SJCRH30 (cell line): ENCODE measurements at regions not wholly inside any gene's neighbourhood (a gene's known extent, or its start where the extent isn't known, plus 50 kb on each side); places are given as distances from the start of the nearest gene placed in this dataset.
"Not testable (repeated sequence)": the region's sequence is repeated elsewhere in the genome, so short reads cannot be mapped to it uniquely, and the experiment has no call there.

Source experiments
- DNase-seq, 2 experiments: peaks; one replicate each; pipeline ENCODE4 v3.0.0-alpha.2; 2015 to 2020
- H3K27ac ChIP-seq: fragments of 250-450 bp; sonication (Bioruptor Pico); 2 replicates; pipeline ENCODE4 v1.5.1; 2020; ENCODE audit warnings: mild to moderate bottlenecking, moderate library complexity
- H3K27me3 ChIP-seq: fragments of 250-450 bp; sonication (Bioruptor Pico); 2 replicates; pipeline ENCODE4 v1.5.1; 2020; ENCODE audit warnings: mild to moderate bottlenecking, moderate library complexity
- H3K36me3 ChIP-seq: fragments of 250-450 bp; sonication (Bioruptor Pico); 2 replicates; pipeline ENCODE4 v1.5.1; 2020; ENCODE audit warnings: mild to moderate bottlenecking, moderate library complexity
- H3K4me1 ChIP-seq: fragments of 250-450 bp; sonication (Bioruptor Pico); 2 replicates; pipeline ENCODE4 v1.5.1; 2020; ENCODE audit warnings: mild to moderate bottlenecking, moderate library complexity
- H3K4me3 ChIP-seq: fragments of 250-450 bp; sonication (Bioruptor Pico); 2 replicates; pipeline ENCODE4 v1.5.1; 2020; ENCODE audit warnings: mild to moderate bottlenecking, moderate library complexity
- H3K9me3 ChIP-seq: fragments of 250-450 bp; sonication (Bioruptor Pico); replicated peaks from 2 replicates; pipeline ENCODE4 v1.5.1; 2020; ENCODE audit warnings: mild to moderate bottlenecking, moderate library complexity

DNA sequence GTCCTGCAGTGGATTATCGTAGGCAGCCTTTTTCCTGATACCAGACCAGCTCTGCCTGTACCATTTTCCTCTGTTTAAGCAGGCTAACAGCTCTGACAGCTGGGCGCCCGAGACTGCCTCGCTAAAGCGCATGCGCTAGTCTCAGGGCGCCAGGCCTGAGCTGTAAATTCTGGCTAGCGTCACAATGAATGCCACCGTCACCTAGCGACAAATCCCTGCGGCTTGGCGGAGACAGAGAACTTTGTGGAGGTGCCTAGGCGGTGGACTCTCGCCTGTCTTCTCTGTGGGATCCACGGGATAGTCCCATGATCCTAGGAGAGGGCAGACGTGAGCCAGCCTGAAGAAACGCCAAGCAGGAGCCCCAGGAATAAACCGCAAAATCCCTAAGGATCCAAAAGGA, 573.9 kb downstream of the KCNJ18 start:
- Histone ChIP-seq H3K27ac (no peak overlapping the region), H3K27me3 (peaks cover 15% of the 10 kb centered on the region; the same call in 1 of the 2 replicates), H3K4me1 (no peaks in the 10 kb centered on the region), H3K9me3 (no peaks in the 10 kb centered on the region), H3K4me3 (no peak overlapping the region), H3K36me3 (no peaks in the 10 kb centered on the region)
- DNase-seq = no peak

GRCh38 chr17:22267019-22267418, 574.7 kb downstream of the KCNJ18 start:
- Histone ChIP-seq H3K36me3 (no peaks in the 10 kb centered on the region), H3K4me3 (no peak overlapping the region), H3K4me1 (no peaks in the 10 kb centered on the region), H3K27me3 (peaks cover 15% of the 10 kb centered on the region; the same call in 1 of the 2 replicates), H3K9me3 (no peaks in the 10 kb centered on the region), H3K27ac (no peak overlapping the region)
- DNase-seq = no peak

DNA sequence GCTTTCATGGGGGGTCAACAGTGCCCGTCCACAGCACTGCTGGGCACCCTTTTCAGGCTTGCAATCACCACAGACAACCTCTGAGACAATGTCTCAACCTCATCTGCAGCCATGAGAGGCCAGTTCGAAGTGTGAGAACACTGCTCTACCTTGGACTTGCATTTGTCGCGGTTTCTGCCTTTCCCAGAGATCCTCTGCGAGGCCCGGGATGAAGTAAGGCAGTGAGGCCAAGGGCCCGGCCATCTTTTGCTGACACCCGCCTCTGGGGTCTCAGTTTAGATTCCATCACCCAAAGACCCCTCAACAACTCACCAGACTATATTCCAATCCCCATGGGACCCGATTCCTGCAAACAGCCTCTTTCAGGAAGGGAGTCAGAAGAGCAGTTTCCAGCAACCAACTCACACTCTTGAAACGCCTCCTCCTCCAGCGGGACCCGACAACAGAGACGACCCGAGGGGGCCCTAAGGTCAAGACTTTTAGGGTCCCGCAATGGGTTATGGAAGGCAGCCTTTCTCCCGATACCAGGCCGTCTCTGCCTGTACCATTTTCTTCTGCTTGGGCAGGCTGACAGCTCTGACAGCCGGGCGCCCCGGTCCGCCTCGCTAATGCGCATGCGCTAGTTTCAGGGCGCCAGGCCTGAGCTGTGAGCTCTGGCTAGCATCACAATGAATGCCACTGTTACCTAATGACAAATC, 576.0 kb downstream of the KCNJ18 start:
- no peaks in the 10 kb centered on the region for H3K9me3 ChIP-seq
- no peaks in the 10 kb centered on the region for H3K4me1 ChIP-seq
- no peaks in the 10 kb centered on the region for H3K36me3 ChIP-seq
- no peak for DNase-seq
- no peak overlapping the region for H3K27ac ChIP-seq
- no peak overlapping the region for H3K4me3 ChIP-seq
- H3K27me3 ChIP-seq = peaks cover 18% of the 10 kb centered on the region

DNA sequence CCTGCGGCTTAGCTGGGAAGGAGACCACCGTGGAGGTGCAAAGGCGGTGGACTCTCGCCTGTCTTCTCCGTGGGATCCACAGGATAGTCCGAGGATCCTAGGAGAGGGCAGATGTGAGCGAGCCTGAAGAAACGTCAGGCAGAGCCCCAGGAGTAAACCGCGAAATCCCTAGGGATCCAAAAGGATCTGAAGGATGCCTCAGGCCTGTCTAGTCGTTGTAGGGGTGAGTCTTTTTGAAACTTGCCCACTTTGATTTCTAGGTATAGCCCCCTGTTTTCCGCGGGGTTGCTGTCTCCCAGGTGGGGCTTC, 576.5 kb downstream of the KCNJ18 start:
- Histone ChIP-seq H3K36me3 (no peaks in the 10 kb centered on the region), H3K27ac (no peak overlapping the region), H3K27me3 (peaks cover 23% of the 10 kb centered on the region), H3K9me3 (no peaks in the 10 kb centered on the region), H3K4me3 (no peak overlapping the region), H3K4me1 (no peaks in the 10 kb centered on the region)
- DNase-seq = no peak

DNA sequence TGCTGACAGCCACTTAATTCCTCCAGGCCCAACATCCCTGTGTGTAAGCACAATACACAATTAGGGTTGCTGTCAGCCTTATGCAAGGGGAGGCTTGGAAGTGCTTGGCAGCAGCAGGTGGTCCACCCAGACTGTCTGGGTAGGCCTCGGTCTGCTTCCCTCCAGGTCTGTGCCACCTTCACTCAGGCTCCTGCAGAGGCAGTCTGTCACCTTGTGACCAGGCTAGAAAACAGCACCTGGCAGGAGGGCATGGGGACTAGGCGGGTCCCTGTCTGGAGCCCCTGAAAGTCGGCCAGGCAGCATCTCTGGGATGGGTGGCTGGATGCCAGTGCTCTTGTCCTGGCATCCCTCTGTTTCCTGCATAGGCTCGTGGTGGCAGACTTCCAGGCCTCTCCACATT, 578.1 kb downstream of the KCNJ18 start:
- Histone ChIP-seq H3K9me3 (no peaks in the 10 kb centered on the region), H3K36me3 (no peaks in the 10 kb centered on the region), H3K4me3 (no peak overlapping the region), H3K27me3 (peaks cover 29% of the 10 kb centered on the region), H3K4me1 (no peaks in the 10 kb centered on the region), H3K27ac (no peak overlapping the region)
- DNase-seq = no peak

DNA sequence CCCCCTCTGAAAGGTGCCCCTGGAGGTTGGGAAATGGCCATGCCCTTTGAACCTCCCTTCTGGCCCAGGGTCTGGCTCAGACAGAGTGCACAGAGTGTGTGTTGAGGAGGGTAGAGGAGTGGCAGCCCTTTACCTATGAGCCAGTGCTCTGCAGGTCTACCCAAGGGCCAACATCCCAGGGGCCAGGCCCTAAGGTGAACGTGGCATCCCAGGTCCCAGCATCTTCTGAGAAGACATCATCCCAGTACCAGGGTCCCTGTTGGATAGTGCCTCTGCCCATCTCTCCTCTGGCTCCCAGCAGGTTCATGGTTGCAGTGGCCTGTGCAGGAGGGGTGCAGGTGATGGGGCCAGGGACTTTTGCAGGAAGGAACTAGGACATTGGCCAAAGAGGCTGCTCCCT, 578.5 kb downstream of the KCNJ18 start:
- not testable (repeated sequence) for DNase-seq, H3K9me3 ChIP-seq

DNA sequence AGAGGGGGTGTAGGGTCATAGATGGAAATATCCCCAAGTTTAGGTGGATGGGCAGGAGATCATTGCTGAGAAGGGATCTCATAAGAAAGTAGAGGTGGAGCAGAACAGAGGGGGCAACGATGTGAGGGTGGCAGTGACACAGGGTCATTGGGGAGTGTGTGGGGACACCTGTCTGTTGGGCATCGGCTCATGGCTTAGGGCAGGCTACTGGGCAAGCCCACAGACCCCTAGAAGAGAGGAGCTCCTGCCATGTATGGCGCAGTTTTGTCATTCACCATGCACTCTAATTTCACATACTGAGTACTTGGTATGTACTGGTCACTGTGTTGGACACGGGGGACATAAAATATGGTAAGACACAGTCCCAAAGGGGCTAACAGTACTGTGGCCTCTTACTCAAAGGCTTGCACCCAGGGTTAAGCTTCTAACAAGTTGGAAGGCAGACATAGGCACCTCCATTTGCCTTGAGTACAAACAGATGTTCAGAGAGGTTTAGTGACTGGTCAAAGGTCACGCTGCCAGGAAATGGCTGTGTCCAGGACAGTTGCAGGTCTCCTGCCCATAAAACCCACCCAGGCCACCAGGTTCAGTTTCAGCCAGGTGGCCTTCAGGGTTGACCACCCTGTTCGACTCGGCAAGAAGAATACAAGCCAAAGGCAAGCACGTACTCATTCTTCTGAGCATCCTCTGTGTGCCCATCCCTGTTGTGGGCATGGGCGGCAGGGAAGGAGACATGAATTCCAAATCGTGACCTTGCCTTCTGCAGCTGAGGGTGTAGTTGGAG, 580.2 kb downstream of the KCNJ18 start:
- Histone ChIP-seq H3K4me3 (no peak overlapping the region), H3K27me3 (peaks cover 28% of the 10 kb centered on the region), H3K36me3 (no peaks in the 10 kb centered on the region), H3K9me3 (no peaks in the 10 kb centered on the region), H3K27ac (no peak overlapping the region), H3K4me1 (no peaks in the 10 kb centered on the region)
- no peak for DNase-seq

More for the DNA sequence above, 578.5 kb downstream of the KCNJ18 start:
- H3K4me1 ChIP-seq, H3K27ac ChIP-seq, H3K36me3 ChIP-seq, H3K4me3 ChIP-seq: not testable (repeated sequence)
- peaks cover 28% of the 10 kb centered on the region for H3K27me3 ChIP-seq

GRCh38 chr17:22273308-22273707, 581.0 kb downstream of the KCNJ18 start:
- Histone ChIP-seq H3K4me3 (no peak overlapping the region), H3K4me1 (no peaks in the 10 kb centered on the region), H3K27me3 (peaks cover 22% of the 10 kb centered on the region), H3K9me3 (no peaks in the 10 kb centered on the region), H3K36me3 (no peaks in the 10 kb centered on the region), H3K27ac (no peak overlapping the region)
- DNase-seq = no peak

DNA sequence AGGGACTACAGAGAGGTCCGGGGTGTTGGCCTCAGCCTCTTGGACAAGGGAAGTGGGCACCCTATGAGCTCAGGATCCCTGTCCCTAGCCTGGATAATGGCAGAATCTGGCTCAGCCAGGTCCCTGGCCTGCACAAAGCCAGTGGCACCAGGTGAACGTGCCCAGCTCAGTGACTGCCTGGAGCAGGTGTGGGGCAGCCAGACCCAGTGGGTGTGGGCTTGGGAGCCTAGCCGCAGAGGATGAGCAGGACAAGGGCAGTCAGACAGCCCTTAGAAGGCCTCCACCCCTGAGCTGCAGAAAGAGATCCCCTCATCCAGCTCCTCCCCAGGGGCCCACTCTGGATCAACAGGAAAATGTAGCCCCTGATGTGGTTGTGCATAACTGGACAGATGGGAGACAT, 585.3 kb downstream of the KCNJ18 start:
- no peak overlapping the region for H3K27ac ChIP-seq
- no peak for DNase-seq
- H3K4me1 ChIP-seq = no peaks in the 10 kb centered on the region

DNA sequence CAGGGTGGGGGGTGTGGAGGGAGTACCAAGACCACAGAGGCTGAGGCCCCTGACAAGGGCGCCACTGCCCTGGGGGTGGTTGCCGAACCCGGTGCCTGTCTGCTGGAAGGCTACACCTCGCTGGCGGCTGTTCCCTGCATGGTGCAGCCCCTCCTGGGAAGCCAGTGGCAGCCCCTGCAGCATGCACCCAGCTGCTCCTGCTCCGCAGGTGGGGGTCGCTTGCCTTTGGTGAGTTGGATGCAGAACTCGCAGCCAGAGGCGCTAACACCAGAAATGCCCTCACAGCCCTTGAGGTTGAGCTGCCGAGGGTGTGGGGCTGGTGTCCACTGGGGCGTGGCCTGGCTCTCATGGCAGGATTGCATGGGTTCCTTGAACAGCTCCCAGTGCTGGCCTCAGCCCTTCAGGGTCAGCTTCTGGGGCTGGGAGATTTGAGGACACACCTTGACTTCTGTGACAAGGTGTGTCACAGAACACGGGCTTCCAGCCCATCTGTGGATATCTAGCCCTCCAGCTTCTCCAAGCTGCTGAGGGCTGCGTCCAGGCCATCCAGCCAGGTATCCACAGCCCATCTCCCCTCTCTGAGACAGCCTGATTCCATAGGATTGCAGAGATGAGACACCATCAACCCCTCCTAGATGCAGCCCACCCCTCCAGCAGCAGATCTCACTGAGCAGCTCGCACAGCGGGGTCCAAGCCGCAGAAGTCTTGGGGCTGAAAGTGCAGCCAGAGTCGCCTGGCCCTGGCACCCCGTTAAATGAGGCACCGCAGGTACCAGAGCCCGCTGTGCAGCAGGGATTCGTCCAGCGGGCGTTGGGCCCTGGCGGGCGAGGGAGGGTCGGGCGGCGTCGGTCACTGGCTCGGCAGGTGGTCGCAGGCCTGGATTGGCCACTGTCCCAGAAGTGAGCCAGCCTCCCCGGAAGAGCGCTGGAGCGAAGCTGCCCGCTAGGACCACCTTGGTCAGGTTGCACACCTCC, 586.3 kb downstream of the KCNJ18 start:
- no peaks in the 10 kb centered on the region for H3K4me1 ChIP-seq
- H3K27ac ChIP-seq = no peak overlapping the region
- no peak overlapping the region for H3K4me3 ChIP-seq
- no peaks in the 10 kb centered on the region for H3K9me3 ChIP-seq
- DNase-seq = peak in 1 of 2 experiments; percentile 12
- no peaks in the 10 kb centered on the region for H3K36me3 ChIP-seq
- peaks cover 12% of the 10 kb centered on the region; the same call in 1 of the 2 replicates for H3K27me3 ChIP-seq

More for the DNA sequence above, 585.3 kb downstream of the KCNJ18 start:
- no peaks in the 10 kb centered on the region for H3K9me3 ChIP-seq
- H3K36me3 ChIP-seq = no peaks in the 10 kb centered on the region
- H3K4me3 ChIP-seq = no peak overlapping the region
- peaks cover 18% of the 10 kb centered on the region for H3K27me3 ChIP-seq

- Histone ChIP-seq H3K9me3 (no peaks in the 10 kb centered on the region), H3K4me3 (no peak overlapping the region), H3K27me3 (peaks cover 8% of the 10 kb centered on the region; the same call in 1 of the 2 replicates), H3K36me3 (no peaks in the 10 kb centered on the region), H3K27ac (no peak overlapping the region), H3K4me1 (no peaks in the 10 kb centered on the region)
- DNase-seq = no peak
Measured at GRCh38 chr17:22286337-22287041, 594.2 kb downstream of the KCNJ18 start.

- not testable (repeated sequence) for H3K27ac ChIP-seq, DNase-seq, H3K36me3 ChIP-seq, H3K9me3 ChIP-seq, H3K4me1 ChIP-seq, H3K4me3 ChIP-seq
- peaks cover 26% of the 10 kb centered on the region for H3K27me3 ChIP-seq
Measured at GRCh38 chr17:22298484-22298951, 606.2 kb downstream of the KCNJ18 start.

DNA sequence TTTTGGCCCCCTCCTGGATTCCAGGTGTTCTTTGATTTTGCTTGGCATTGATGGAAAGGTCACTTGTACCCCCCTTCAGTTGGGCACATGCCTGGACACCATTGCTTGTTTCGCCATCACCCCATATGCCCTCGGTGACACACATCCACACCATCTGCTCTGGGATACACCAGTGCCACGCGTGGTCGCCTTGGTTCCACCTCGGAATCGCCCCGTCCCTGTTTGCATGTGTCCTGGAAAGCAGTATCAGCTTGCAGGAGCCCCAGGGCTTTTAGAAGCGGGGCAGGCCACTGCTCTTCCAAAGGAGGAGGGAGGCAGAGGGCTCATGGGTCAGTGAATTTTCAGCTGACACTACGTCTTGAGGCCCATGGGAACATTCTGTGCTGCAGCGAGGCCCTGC, 607.9 kb downstream of the KCNJ18 start:
- no peaks in the 10 kb centered on the region for H3K4me1 ChIP-seq
- H3K27me3 ChIP-seq = peaks cover 33% of the 10 kb centered on the region
- H3K4me3 ChIP-seq = no peak overlapping the region
- H3K27ac ChIP-seq = no peak overlapping the region
- no peaks in the 10 kb centered on the region for H3K36me3 ChIP-seq
- H3K9me3 ChIP-seq = no peaks in the 10 kb centered on the region; the same call in 1 of the 2 replicates
- no peak for DNase-seq

- no peaks in the 10 kb centered on the region for H3K4me1 ChIP-seq
- no peaks in the 10 kb centered on the region; the same call in 1 of the 2 replicates for H3K9me3 ChIP-seq
- H3K4me3 ChIP-seq = no peak overlapping the region
- no peak overlapping the region for H3K27ac ChIP-seq
- no peaks in the 10 kb centered on the region for H3K36me3 ChIP-seq
- no peak for DNase-seq
- H3K27me3 ChIP-seq = peaks cover 29% of the 10 kb centered on the region
Measured at GRCh38 chr17:22300731-22301352, 608.5 kb downstream of the KCNJ18 start.
